AG04450 (cell line): ENCODE measurements at regions not wholly inside any gene's neighbourhood (a gene's known extent, or its start where the extent isn't known, plus 50 kb on each side); places are given as distances from the start of the nearest gene placed in this dataset.

Source experiments
- CTCF ChIA-PET: fragments of 300-600, 350-600 bp; formaldehyde crosslinking; extraction: SDS; loops from one replicate; lab custom pipeline; 2022; ENCODE audit warnings: antibody characterized with exemption, inconsistent platforms; lab: Charles Lee
- POLR2A ChIA-PET: fragments of 350-600 bp; formaldehyde crosslinking; extraction: SDS; loops from one replicate; lab custom pipeline; 2021; ENCODE audit warnings: antibody characterized with exemption, inconsistent platforms; lab: Yijun Ruan, JAX
- DNase-seq: peaks from one replicate; pipeline ENCODE4 v3.0.0-alpha.2; 2011; ENCODE audit warnings: low read depth, low spot score
- H3K27ac ChIP-seq: one replicate; pipeline ENCODE4 v1.5.1; 2012; ENCODE audit warnings: low read depth, low read length, control low read depth
- H3K27me3 ChIP-seq: one replicate; pipeline ENCODE4 v1.6.0; 2012; ENCODE audit warnings: low read length; ENCODE audit not compliant: control insufficient read depth, insufficient read depth
- H3K4me3 ChIP-seq: 2 replicates; pipeline ENCODE4 v1.5.1; 2011; ENCODE audit warnings: mild to moderate bottlenecking, low read depth, low read length, control low read depth
- H3K9me3 ChIP-seq: 2 replicates; pipeline ENCODE4 v1.5.1; 2012; ENCODE audit warnings: low read length; ENCODE audit not compliant: control insufficient read depth, insufficient read depth
- CTCF ChIP-seq: IDR thresholded peaks from 2 replicates; pipeline ENCODE4 v1.5.1; 2011; ENCODE audit warnings: low read depth, low read length, control low read depth, inconsistent platforms

DNA sequence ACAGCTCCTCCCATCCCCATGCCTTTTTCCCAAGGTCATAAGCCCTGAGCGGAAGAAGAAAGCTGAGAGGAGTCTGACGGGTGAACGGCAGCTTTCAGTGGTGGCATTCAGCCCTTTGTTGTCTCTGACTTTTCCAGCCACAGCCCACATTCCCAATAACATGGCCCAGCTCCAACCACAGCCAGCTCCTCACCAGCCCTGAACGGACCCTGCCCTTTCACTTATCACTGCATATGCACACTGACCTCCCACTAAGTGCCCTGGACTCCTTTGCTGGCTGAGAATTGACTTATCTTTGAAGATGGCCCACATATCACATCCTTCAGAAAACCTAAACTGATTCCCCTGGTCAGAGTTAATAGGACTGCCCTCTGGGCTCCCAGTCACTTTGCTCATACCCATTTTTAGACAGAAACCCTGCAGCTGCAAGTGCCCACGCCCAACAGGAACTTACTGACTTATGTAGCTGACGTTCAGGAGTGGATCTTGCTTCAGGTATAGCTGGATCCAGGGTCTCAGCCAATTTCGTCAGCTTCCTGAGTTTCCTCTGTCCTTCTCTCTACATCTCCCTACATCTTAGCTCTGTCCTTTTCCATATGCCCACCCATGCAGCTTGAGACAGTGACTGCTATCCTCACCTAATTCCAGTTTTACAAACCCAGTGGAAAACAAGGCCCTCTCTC is 348.5 kb upstream of the PROK2 start:
- Histone ChIP-seq H3K9me3 (no peaks in the 10 kb centered on the region), H3K4me3 (no peak overlapping the region), H3K27me3 (peaks cover 24% of the 10 kb centered on the region), H3K27ac (no peak overlapping the region)
- TF ChIP-seq CTCF = no peak
- CTCF ChIA-PET = no interaction called here
- no peak for DNase-seq
- POLR2A ChIA-PET = no interaction called here

- TF ChIP-seq CTCF = no peak
- ChIA-PET CTCF (no interaction called here), POLR2A (no interaction called here)
- DNase-seq = no peak
- no peak overlapping the region for H3K4me3 ChIP-seq
- no peak overlapping the region for H3K27ac ChIP-seq
- no peaks in the 10 kb centered on the region; the same call in 1 of the 2 replicates for H3K9me3 ChIP-seq
- peaks cover 18% of the 10 kb centered on the region for H3K27me3 ChIP-seq
These were observed 347.0 kb upstream of the PROK2 start for GRCh38 chr3:72131899-72132298.

DNA sequence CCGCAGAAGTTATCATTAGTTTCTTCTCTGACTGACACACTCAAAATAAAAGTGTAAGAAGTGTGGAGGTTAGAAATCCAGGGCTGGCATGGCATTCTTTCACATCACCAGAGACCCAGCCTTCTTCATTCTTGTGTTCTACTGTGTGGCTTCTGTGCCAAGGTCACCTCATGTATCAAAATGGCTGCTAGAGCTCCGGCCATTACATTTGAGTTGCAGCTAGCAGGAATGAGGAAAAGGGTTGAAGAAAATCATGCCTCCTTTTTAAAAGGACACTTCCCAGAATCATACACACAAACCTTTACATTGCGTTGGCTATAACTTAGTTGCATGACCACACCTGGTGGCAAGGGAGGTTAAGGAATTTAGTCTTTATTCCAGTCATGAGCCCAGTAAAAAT is 345.6 kb upstream of the PROK2 start:
- ChIA-PET POLR2A (no interaction called here), CTCF (no interaction called here)
- peaks cover 15% of the 10 kb centered on the region for H3K27me3 ChIP-seq
- H3K27ac ChIP-seq = no peak overlapping the region
- no peaks in the 10 kb centered on the region; the same call in 1 of the 2 replicates for H3K9me3 ChIP-seq
- no peak overlapping the region for H3K4me3 ChIP-seq
- DNase-seq = no peak
- no peak for TF ChIP-seq CTCF

DNA sequence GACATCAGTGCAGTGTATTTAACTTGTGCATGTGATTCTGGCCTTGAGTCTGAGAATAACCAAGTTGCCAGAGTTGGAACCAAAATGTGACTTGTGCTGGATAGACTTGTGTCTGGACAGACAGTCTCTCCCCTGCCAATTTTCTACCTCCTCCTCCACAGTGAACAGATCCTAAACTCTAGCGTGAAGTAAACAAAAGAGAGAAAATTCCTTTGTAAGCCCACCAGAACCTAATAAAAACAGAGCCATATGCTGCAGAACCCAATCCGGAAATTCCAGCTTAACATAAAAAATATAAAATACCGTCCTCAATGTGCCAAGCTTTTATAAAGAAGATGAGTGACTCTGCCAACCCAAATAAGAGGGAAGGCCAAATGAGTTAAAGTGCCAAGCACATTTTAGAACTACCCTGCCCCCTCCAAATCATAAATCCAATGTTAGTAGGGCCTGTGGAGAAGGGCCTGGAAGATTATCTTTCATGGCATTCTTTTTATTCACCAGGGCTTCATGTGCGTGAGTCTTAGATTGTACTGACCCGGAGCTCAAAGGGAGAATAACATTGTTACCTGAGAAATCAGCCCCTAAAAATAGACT is 344.6 kb upstream of the PROK2 start:
- no peak for TF ChIP-seq CTCF
- Histone ChIP-seq H3K27me3 (peaks cover 11% of the 10 kb centered on the region), H3K27ac (no peak overlapping the region), H3K9me3 (no peaks in the 10 kb centered on the region; the same call in 1 of the 2 replicates), H3K4me3 (no peak overlapping the region)
- DNase-seq = no peak
- CTCF ChIA-PET = no interaction called here
- POLR2A ChIA-PET = no interaction called here

DNA sequence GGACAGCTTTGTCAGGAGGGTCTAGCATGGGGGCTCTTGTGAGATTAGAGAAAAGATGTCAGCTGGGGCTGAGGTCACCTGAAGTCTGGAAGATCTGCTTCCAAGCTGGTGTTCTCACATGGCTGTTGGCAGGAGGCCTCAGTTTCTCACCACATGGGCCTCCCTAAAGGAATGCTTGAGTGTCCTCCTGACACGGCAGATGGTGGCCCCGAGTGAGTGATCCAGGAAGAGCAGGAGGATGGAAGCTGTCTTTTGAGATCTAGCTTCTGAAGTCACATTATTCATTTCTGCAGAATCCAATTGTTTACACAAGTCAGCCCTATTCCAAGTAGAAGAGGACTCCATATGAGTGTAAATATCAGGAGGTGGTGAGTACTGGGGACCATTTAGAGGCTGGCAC is 344.0 kb upstream of the PROK2 start:
- ChIA-PET POLR2A (no interaction called here), CTCF (no interaction called here)
- H3K9me3 ChIP-seq = no peaks in the 10 kb centered on the region; the same call in 1 of the 2 replicates
- H3K27me3 ChIP-seq = peaks cover 11% of the 10 kb centered on the region
- no peak overlapping the region for H3K4me3 ChIP-seq
- no peak for DNase-seq
- no peak overlapping the region for H3K27ac ChIP-seq
- no peak for TF ChIP-seq CTCF
